T-helper 22 cell (primary cell): ENCODE measurements at regions not wholly inside any gene's neighbourhood (a gene's known extent, or its start where the extent isn't known, plus 50 kb on each side); places are given as distances from the start of the nearest gene placed in this dataset.

ENCODE experiments used
- DNase-seq: peaks from one replicate; pipeline ENCODE4 v3.0.0-alpha.2; 2020; ENCODE audit warnings: low read depth

GRCh38 chr2:195049372-195050031, 607.5 kb upstream of the SLC39A10 start:
- DNase-seq: no peak

DNA sequence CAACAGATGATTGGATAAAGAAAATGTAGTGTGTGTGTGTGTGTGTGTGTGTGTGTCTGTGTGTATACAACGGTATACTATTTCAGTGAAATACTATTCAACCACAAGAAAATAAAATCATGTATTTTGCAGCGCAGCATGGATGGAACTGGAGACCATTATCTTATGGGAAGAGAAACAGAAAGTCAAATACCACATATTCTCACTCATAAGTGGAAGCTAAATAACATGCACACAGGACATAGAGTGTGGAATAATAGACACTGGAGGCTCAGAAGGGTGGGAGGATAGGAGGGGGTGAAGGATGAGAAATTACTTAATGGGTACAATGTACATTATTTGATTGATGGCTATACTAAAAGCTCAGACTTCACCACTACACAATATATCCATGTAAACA, 609.1 kb upstream of the SLC39A10 start:
- DNase-seq: no peak

- DNase-seq: no peak
Observed at GRCh38 chr2:195044801-195045200, 612.2 kb upstream of the SLC39A10 start.

GRCh38 chr2:195038153-195038552, 618.9 kb upstream of the SLC39A10 start:
- DNase-seq: no peak

DNA sequence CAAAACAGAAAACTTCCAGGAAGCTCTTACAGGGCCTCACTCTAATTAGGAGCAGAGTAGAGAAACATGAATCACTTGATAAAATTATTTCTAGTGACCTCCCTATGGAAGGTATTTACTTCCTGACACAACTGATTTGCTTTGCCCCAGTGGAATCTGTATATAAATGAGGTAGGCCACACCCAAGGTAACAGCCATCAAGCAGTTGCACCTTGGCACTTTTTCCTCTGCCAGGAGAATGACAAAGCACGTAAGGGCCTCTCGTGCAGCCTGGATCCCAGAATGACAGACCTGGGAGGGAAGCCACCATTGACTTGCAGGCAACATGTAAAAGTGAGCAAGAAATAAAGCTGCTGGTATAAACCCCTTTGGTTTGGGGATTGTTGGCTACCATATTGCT, 620.0 kb upstream of the SLC39A10 start:
- DNase-seq: no peak

DNA sequence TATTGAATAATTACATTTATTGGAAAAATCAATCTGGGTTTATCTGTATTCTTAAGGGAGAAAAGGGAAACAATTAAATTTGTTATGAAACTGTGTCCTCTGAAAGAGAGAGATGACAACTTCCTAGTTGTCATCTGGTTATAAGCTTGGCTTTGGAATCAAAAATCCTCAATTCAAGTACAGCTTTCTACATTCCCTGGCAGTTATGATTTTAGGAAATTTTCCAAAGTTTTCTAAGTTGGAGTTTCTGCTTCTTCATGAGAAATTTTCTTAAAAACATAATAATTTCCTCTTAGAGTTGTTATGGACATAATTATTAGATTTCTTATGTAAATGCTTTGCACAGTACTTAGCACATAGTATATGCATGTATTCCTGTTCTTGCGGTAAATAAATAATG, 625.6 kb upstream of the SLC39A10 start:
- no peak for DNase-seq

- no peak for DNase-seq
Observed at GRCh38 chr2:195029804-195030654, 627.0 kb upstream of the SLC39A10 start.

DNA sequence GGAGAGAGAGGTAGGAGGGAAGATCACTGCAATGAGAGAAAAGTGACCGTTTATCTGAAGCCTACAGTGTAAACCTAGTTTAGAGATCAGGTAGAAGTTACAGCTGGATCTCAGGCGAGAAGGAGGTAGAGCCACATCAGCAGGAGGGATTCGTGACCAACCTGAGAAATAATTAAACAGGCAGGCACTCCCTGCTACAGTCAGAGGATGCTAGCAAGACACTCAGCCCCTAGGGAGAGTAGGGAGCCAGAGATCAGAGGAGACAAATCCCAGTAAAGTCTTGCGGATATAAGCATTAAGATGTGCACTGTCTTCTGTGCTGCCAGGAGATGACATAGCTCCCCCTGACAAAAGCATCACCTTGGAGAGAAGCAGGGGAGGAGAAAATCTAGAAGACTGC, 629.1 kb upstream of the SLC39A10 start:
- no peak for DNase-seq

DNA sequence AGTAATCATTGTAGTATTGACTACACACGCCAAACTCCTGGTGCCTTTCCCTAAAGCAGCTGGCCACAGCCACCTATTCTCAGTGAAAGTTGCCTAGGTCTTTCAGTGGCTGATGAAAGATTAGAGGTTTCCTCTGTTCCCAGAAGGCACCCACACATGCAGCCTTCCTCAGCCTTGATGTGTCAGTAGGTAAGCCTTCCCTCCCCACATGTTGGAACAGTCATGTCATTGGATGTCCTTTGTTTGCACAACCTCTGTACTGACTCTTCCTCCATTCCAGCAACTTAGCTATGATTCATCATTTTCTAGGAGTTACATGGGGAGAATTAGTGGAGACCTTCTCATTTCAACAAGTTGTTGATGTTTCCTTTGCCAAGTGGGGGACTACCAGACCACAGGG, 630.8 kb upstream of the SLC39A10 start:
- DNase-seq: no peak

DNA sequence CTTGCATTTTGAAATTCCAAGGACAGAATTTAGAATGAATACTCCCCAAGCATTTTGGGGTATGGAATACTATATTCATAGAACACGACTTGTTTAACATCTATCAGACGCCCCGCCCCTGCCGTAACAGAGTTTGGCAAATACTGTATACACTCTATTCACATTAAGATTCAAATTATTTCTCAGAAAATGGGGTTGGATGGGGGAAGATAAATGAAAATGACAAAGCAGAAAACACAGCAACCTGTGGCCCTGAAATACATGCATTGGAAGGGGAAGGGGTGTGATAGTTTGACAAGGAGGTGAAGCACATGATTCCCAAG, 634.6 kb upstream of the SLC39A10 start:
- DNase-seq: no peak

DNA sequence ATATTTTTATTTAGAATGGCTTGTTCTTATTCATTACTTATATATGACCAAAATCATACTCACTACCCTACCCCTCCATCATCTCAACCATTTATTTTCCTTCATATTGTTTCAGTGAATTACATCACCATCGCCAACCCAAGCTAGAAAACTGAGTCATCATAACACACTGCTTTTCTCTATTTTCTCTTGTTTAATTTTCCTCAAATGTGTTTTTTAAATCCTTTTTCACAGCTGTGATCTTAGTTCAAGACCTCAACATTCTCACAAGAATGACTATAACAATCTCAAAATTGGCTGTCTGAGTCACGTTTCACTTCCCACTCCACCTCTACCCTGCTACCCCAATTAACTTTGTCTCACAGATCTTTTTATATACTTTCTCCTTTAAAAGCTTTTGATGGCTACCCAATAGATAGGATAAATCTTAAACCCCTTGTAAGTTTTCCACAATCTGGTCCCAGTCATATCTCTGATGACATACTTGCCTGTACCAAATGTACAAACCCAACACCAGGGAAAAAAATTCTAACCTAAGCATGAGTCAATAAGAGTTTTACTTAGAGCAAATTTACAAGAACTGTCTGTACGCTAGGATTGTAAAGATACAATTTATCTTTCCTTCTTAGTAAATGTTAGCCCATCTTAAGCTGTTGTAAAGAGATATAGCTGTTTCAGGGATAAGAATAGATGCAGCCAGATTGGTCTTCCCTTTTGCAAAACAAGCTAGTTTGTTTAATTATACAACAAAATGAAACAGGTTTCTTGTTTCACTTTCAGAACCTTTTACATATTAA, 635.1 kb upstream of the SLC39A10 start:
- DNase-seq: no peak

DNA sequence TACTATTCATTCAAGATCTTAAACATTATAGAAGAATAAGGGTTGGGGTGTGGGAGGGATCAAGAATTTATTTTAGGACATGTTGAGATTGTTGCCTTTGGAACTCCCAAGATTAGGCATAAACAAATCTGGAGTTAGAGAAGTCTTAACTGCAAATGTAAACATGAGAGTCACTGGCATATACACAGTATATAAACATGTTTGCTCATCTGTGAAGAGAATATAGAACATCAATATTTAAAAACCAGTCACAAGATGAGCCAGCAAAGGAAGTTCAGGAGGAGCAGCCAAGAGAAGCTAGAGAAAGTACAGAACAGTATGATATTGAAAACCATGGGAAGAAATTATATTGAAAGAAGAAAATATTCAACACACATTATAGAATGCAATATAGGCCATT, 638.6 kb upstream of the SLC39A10 start:
- no peak for DNase-seq

GRCh38 chr2:195017890-195018289, 639.1 kb upstream of the SLC39A10 start:
- DNase-seq: no peak

- no peak for DNase-seq
Observed at GRCh38 chr2:195016841-195017240, 640.2 kb upstream of the SLC39A10 start.

DNA sequence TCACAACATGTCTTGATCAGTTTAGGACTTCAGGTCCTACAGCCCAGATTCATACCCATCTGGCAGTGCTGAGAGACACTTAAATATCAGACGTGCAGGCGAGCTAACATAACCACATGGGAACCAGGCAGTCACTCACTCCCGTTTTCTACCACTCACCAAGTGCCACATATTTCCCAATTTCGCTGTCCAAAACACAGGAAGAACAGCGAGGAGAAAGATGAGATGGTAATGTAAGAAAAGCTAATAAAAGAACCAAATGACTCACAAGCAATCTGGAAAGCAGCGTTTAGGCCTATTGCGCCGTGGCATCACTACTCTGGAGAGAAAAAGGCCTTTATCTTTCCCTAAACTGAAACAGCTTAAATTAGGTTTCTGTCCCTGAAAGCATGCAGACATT, 647.8 kb upstream of the SLC39A10 start:
- DNase-seq: no peak

DNA sequence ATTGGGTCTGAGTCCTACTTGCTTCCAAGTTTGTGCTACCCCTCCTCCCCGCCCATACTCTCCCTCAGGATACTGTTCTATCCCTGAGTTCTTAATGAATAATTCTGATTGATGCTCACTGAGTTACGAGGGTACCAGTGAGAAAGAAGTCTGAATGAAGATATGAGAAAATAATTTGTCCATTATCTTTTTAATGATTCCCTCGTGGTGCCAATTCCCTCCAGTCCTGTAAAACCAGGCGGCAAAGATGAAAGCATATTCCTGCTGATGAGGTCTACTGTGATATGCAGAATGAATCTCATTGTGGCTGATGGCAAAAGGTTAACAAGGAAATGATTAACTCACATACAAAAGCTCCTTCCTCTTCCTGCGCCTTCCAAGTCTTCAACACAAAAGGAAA, 650.2 kb upstream of the SLC39A10 start:
- no peak for DNase-seq

GRCh38 chr2:195003881-195004471, 653.0 kb upstream of the SLC39A10 start:
- no peak for DNase-seq

- DNase-seq: no peak
Observed at GRCh38 chr2:195001924-195002323, 655.1 kb upstream of the SLC39A10 start.

DNA sequence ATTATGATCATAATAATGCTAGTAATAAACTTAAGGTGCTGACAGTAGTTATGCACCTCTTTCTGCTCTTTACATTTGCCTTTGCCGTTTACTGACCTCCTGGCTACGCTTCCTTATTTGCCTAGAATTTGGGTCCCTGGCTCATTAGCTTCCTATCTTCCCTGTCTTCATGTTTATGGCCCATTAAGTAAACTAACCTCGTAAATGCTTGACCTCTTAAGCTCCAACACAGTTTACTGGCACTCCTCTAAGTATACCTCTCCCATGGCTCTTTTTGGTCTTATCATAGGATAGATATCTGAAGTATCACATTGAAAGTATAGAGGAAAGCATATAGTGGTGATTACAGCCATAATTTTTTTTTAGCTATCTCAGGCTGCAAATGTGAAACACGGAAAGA, 657.3 kb upstream of the SLC39A10 start:
- DNase-seq: no peak

- DNase-seq: no peak
Observed at GRCh38 chr2:194992648-194993047, 664.4 kb upstream of the SLC39A10 start.

DNA sequence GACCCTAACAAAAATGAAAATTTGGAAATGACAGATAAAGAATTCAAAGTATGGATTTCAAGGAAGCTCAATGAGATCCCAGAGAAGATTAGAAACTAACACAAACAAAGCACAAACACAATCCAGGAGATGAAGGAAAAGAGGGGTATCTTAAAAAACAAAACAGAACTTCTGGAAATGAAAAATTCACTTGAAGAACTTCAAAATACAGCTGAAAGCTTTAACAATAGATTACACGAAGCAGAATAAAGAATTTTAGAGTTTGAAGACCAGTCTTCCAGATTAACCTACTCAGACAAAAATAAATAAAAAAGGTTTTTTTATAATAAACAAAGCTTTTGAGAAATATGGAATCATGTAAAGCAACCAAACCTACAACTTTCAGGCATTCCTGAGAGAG, 671.8 kb upstream of the SLC39A10 start:
- no peak for DNase-seq

DNA sequence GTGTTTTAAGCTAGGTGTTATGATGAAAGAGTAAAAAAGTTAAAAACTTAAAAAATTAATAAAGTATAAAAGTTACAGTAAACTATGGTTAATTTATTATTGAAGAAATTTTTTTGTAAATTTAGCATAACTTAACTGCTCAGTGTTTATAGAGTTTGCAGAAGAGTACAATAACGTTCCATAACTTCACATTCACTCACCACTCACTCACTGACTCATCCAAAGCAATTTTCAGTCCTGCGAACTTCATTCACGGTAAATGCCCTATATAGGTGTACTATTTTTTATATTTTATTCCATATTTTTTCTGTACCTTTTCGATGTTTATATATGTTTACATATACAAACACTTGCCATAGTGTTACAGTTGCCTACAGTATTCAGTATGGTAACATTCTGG, 694.8 kb upstream of the SLC39A10 start:
- no peak for DNase-seq

DNA sequence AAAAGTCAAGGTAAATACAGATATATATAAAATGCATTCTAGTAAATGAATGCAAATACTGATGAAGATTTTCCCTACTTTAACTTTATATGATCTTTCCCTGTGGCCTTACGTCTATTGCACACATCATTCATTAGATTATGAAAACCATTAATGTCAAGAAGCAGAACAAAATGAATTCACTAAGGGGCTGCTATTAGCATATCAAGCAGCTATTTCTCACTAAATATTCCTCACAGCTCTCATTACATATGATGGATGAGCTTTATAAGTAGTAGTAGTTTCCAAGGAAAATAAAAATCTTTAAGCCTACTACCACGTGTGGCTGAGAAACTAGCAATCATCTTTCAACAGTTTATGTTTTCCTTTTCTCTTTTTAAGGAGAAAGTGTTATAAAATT, 702.8 kb upstream of the SLC39A10 start:
- no peak for DNase-seq
